Ishikawa (cell line): ENCODE measurements at regions not wholly inside any gene's neighbourhood (a gene's known extent, or its start where the extent isn't known, plus 50 kb on each side); places are given as distances from the start of the nearest gene placed in this dataset.

Experiments
- EP300 ChIP-seq: IDR thresholded peaks from 2 replicates; pipeline ENCODE4 v1.6.1; 2012; ENCODE audit warnings: borderline replicate concordance
- NFIC ChIP-seq: IDR thresholded peaks from 2 replicates; pipeline ENCODE4 v1.6.1; 2012

- no peak for TF ChIP-seq NFIC
- no peak for TF ChIP-seq EP300
Observed at GRCh38 chr9:119701651-119702050, 332.4 kb upstream of the BRINP1 start.
